ENCODE measurements at regions not wholly inside any gene's neighbourhood (a gene's known extent, or its start where the extent isn't known, plus 50 kb on each side); places are given as distances from the start of the nearest gene placed in this dataset.

GRCh38 chr1:72601035-72601674 lies 318.8 kb upstream of the NEGR1 start:
- no peak for DNase-seq

DNA sequence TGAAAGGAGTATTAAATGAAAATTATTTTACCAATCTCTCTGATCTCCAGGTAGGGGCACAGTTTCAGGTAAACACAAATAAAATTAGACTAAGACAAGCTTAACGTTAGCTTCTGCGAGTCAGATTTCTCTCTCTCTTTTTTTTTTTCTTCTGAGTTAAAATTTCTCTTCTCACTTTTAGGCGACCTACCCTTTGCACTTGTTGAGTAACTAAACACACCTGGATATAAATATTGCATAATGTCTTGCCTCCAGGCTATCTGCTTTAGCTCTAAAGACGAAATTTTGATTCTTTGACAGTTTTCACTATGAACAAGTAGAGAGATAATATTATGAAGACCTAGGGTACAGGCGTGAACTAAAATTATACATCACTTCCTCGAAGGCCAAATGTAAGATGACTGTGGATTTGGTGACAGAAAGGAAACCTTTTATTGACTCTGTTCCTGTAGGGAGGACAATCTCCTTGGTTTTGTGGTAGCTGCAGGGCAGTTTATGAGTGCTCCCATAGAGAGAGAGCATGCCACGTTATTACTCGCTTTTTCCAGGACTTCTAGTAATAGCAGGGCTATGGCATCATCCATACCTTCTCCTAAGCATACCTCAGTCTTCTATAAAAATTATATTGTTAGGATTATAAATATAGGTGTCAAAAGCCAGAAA lies 303.8 kb upstream of the NEGR1 start:
- no peak for DNase-seq

- DNase-seq = no peak
Observed at GRCh38 chr1:72579629-72580028, 297.3 kb upstream of the NEGR1 start.

GRCh38 chr1:72570815-72571214 lies 288.5 kb upstream of the NEGR1 start:
- DNase-seq = no peak

DNA sequence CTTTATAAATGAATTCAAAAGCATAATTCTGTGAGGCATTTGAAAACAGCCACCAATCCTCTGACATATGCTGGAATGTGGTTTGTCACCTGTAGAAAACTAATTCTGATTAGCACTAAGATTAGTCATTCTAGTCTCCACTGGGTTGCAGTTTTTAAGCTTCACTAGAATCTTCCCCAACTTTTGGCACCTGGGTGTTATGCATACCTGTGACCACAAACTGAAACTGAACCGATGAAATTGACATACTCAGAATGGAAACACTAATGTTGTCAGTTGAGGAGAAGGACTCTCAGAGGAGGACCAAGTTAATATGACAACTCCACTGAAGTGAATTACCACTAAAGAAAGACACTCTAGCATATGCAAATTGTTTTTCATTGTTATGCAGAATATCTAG lies 285.8 kb upstream of the NEGR1 start:
- no peak for DNase-seq

- no peak for DNase-seq
Observed at GRCh38 chr1:72567521-72567920, 285.2 kb upstream of the NEGR1 start.

DNA sequence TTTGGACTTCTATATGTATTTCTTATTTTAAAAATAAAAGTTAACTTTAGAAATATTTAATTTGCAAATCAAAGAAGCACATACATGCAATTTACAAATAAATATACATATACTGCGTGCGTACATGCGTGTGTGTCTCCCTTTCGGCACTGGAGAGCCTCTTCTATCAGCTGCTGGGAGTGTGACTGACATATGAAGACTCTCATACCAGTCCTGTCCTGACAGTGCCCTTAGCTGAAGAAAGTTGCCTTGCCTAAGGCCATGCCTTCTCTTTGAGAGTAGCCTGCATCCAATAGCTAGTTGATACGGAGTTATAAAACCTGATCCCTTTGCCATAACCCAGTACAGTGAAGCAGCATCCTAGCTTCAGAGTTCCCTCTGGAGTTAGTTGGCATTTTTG lies 282.4 kb upstream of the NEGR1 start:
- DNase-seq = no peak

- peak in 1 of 2 experiments; percentile 8 for DNase-seq
Observed at GRCh38 chr1:72557446-72558049, 275.2 kb upstream of the NEGR1 start.

DNA sequence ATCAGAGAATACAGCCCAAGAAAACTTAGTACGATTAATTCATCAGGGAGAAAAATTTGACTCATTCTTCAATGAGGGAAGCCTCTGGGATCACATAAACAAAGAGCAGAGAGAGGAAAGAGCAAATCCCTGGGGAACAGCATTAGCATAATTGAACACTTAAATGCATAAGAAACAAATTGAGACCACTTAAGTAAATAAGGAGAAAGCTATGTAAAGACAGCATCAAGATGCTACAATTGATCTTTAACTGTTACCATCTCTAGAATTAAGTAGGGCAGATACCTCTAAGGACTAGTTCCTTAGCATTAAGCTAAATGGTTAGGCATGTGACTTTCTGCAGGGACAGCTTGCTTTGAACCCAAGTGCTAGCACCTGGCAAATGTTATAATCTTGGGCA lies 265.1 kb upstream of the NEGR1 start:
- DNase-seq = no peak

GRCh38 chr1:72540674-72541073 lies 258.3 kb upstream of the NEGR1 start:
- no peak for DNase-seq

- DNase-seq = no peak
Observed at GRCh38 chr1:72535470-72535869, 253.1 kb upstream of the NEGR1 start.

DNA sequence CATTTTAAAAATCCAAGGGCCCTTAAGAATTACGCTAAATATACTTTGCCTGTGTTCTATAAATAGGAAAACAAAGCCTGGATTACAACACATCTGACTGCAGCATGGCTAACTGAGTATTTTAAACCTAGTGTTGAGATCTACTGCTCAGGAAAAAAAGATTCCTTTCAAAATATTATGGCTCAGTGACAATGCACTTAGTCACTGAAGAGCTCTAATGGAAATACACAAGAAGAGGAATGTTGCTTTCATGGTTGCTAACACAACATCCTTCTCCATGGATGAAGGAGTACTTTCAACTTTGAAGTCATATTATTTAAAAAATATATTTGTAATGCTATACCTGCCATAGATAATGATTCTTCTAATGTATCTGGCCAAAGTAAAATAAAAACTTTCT lies 248.3 kb upstream of the NEGR1 start:
- no peak for DNase-seq

DNA sequence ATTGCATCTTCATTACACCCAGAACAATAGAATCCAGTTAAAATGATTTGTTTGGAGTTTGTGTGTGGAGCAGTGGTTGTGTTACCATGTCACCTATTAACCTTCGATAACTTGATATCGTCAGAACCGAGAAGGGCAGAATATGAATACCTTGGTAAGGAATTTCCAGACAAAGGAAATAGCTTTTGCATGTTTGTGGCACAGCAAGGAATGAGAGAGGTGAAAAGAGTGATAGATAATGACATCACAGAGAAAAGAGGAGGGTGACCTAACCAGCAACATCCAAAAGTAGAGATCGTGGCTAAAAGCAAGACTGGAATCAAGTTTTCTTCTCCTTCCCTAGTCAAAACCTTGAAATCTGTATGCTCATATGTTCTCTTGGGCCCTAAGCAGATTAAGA lies 244.6 kb upstream of the NEGR1 start:
- DNase-seq = peak; percentile 11 to 38

- DNase-seq = no peak
Observed at GRCh38 chr1:72524021-72524420, 241.7 kb upstream of the NEGR1 start.

- no peak for DNase-seq
Observed at GRCh38 chr1:72521659-72522058, 239.3 kb upstream of the NEGR1 start.

DNA sequence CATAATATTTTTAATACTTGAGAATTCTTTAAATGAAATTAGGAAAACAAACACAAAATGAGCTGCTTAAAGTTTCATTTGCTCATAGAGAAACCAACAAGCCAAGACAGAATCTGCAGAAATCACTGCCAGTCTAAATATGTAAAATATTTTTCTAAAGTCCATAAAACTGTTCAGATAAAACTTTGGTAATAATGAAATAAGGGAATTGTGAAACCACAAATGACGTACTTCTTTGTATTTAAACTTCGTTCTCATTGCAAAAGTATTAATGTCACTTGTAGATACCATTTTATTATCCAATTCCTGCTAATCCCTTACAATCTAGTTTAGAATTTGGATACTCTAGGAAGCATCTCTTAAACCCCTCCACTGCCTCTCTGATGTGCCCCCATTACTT lies 234.5 kb upstream of the NEGR1 start:
- no peak for DNase-seq

DNA sequence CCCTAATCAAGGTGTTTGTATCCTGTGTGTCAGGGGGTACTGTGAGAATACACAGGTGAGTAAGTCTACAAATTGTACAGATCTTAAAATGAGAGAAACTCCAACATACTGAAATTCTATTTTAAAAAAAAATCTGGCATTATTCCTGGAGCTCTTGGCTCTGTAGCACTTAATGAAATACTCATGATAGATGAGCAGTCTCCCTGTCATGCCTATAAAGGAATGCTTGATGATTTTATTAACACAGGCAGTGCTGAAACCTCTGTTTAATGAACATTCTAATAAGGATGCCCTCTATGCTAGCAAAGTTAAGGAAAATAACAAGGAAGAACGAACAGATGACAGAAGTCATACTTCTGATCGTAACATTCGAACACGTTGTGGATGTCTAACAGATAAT lies 233.9 kb upstream of the NEGR1 start:
- DNase-seq = no peak

GRCh38 chr1:72498371-72498770 lies 216.0 kb upstream of the NEGR1 start:
- no peak for DNase-seq

GRCh38 chr1:72489801-72490200 lies 207.5 kb upstream of the NEGR1 start:
- no peak for DNase-seq

DNA sequence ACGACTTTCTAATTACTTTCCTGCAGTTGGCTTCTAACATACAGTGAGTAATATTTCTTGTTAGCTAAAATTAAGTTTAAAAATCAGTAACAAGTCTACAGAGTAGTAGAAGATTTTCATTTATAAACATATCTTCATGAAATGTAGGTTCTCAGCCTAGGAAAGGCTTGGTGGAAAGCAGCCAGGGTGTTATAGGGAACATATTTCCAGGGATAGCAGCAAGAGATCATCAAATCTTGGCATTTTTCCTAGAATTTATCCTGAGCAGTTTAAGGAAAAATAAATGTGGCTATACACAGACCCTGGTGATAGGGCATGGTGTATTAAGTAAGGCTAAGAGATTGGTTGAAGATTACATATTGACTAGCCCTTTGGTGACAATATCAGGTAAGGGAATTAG lies 203.5 kb upstream of the NEGR1 start:
- no peak for DNase-seq

DNA sequence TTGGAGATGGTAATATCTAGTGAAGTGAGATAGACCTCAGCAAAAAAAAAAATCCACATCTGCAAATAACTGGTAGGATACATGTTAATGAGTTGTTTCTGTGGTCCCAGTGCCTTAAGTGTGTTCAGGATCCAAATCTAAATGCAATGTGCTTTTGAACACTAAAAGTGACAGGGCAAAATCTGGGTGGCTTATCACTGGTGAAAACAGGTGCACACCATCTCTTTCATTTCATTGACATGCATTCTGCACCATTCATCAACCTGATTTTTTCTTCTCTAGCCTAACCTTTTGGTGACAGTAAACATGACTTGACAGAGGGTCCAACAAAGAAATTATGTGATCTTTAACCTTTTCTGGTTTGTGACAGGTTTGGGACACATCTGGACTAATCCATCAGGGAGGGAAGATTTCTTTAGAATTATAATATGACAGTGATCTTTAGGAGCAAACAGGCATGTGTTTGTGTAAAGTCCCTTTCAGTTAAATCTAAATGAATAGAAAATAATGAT lies 201.6 kb upstream of the NEGR1 start:
- DNase-seq = no peak

DNA sequence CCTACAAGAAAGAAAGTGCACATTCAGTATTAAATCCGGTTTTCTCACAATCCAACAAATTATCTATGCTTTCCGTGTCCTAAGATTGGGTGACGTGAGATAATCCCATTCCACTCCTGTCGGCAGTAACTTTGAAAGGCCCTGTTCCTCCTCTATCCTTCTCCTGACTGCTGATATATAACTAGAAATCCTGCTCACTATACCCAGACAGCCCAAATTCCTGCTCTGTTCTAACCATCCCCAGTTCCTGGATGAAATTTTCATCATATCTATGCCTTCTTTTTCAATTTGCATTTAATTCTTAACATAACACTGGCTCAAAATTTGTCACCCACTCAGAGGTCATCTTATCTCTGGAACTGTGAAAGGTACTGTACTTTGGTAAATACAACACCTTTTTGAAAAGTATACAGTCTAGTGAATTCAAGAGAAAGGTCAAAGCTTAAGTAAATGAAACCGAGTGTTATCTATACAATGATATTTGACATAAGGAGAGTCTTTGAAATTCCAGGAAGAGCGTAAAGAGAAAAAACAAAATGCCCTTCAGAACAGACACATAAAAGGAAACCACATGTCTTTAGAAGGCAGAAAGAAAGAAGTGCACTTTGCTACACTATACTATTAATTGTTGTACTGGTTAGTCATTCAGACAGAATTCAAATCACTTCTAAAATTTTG lies 200.5 kb upstream of the NEGR1 start:
- DNase-seq = no peak

DNA sequence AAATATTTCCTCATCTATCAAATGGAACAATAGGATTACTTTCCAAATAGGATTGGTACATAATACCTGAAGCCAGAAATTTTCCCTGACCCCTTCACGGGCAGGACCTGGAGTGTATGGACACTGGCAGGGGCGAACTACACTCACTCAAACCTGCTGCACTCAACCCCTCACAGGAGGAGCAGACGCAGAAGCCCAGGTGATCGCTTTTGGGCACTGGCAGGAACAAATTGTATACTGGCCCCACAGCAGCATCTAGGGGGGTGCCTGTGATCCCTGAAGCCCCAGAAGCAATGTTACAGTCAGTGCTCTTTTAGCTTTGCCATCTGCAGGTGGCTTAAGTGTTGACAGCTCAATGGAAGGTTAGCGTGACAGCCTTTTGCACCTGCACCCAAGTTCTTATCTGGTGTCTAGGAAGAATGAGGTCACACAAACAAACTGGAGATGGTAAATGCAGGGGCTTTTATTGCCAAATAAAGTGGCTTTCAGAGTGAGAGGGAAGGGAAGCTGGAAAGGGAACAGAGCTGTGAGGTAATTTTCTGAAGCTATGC lies 199.2 kb upstream of the NEGR1 start:
- DNase-seq = no peak

- no peak for DNase-seq
Observed at GRCh38 chr1:72466376-72466775, 184.0 kb upstream of the NEGR1 start.

All from SW 1271 (cell line).